Aorta (tissue), 5 donors: ENCODE measurements at regions not wholly inside any gene's neighbourhood (a gene's known extent, or its start where the extent isn't known, plus 50 kb on each side); places are given as distances from the start of the nearest gene placed in this dataset.

Experiments
- ATAC-seq: fragments of 200-7000 bp; cut with Tn5 transposase; one replicate; pipeline ENCODE4 v1.9.1; 2022; ENCODE audit warnings: moderate library complexity; ENCODE audit not compliant: low FRiP score
- DNase-seq, 2 donors: peaks; one replicate each; pipeline ENCODE4 v3.0.0-alpha.2; 2020
- H3K27ac ChIP-seq, 2 donors: one replicate each; pipeline ENCODE4 v1.5.1; 2013; ENCODE audit warnings: low read length in 2 of 2, mild to moderate bottlenecking in 2 of 2, moderate library complexity in 2 of 2, control low read depth in 1 of 2, inconsistent platforms in 1 of 2, low read depth in 1 of 2
- H3K27me3 ChIP-seq, 2 donors: one replicate each; pipeline ENCODE4 v1.6.1; 2013; ENCODE audit warnings: control low read depth in 1 of 2, low read length in 1 of 2, mild to moderate bottlenecking in 1 of 2, moderate library complexity in 1 of 2; ENCODE audit not compliant: insufficient read depth in 2 of 2, control insufficient read depth in 1 of 2
- H3K36me3 ChIP-seq, 2 donors: one replicate each; pipeline ENCODE4 v1.6.1; 2013; ENCODE audit warnings: control low read depth in 1 of 2, low read length in 1 of 2, mild to moderate bottlenecking in 1 of 2; ENCODE audit not compliant: insufficient read depth in 2 of 2, control insufficient read depth in 1 of 2
- H3K4me1 ChIP-seq, 2 donors: one replicate each; pipeline ENCODE4 v1.6.1; 2013; ENCODE audit warnings: low read length in 2 of 2, control low read depth in 1 of 2, mild to moderate bottlenecking in 1 of 2, moderate library complexity in 1 of 2; ENCODE audit not compliant: insufficient read depth in 2 of 2, control insufficient read depth in 1 of 2
- H3K4me3 ChIP-seq, 2 donors: one replicate each; pipeline ENCODE4 v1.5.1; 2013; ENCODE audit warnings: low read length in 2 of 2, control low read depth in 1 of 2, mild to moderate bottlenecking in 1 of 2
- H3K9me3 ChIP-seq: one replicate; pipeline ENCODE4 v1.6.1; 2013; ENCODE audit warnings: mild to moderate bottlenecking, low read length; ENCODE audit not compliant: control insufficient read depth
- WGBS, 2 donors: extraction: QIAGEN DNeasy Blood & Tissue Kit; methylation state at CpG; one replicate each; pipeline ENCODE4 v1.1.7; 2013; 5-methylcytosine and 5-hydroxymethylcytosine counted together
- intact Hi-C, 2 donors: fragments of 100-400 bp; cut with DNase I; formaldehyde crosslinking; loops; one replicate each; pipeline versions ENCODE4 v1.14.2 to v1.15.0; 2022
- donor health status: healthy with polysubstance abuse.
- donor health status: Bipolar disorder and iron deficiency.
- donor health status: DM: no; HTN: no; CAD: no.
- donor health status: DM: no; HTN: no; CAD: no.
- donor health status: DM: yes; HTN: yes; CAD: no.

DNA sequence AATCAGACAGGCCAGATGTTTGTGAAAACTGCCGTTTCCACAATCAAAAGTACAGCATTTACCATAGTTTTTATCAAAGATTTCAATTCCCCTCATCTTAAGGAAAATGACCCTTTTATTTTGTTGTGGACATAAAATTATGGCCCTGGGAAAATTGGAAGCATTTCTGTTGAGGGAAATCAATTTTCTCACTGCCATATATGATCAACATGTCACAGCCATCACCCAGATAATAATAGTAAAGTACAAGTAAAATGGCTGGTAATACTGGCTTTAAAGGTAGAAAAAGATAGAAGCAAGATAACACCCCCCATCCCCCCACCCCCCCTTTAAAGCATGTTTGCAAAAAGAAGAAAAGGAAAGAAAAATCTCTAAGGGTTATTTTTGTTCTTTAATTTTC lies 311.7 kb downstream of the WDR72 start:
- ATAC-seq (no peak), DNase-seq (no peak)
- 54 to 59% methylated on average over 1 of the region's 1 CpG for WGBS, 2 donors
- H3K36me3 ChIP-seq = no peaks in the 10 kb centered on the region
- intact Hi-C loops = loop anchor here in 1 of 2 donors (10.0 kb wide), 1 partner anchor 73 kb away; no protein-coding TSS in a partner anchor
- H3K4me1 ChIP-seq = no peaks in the 10 kb centered on the region
- H3K27me3 ChIP-seq = no peaks in the 10 kb centered on the region
- H3K27ac ChIP-seq = no peak overlapping the region
- H3K4me3 ChIP-seq = no peak overlapping the region
- H3K9me3 ChIP-seq = no peaks in the 10 kb centered on the region

- intact Hi-C loops = loop anchor here in 1 of 2 donors (10.0 kb wide), 1 partner anchor 72 kb away; no protein-coding TSS in a partner anchor
- no peaks in the 10 kb centered on the region for H3K36me3 ChIP-seq
- DNase-seq (no peak), ATAC-seq (no peak)
- H3K27ac ChIP-seq = no peak overlapping the region
- H3K4me3 ChIP-seq = no peak overlapping the region
- H3K9me3 ChIP-seq = no peaks in the 10 kb centered on the region
- no peaks in the 10 kb centered on the region for H3K27me3 ChIP-seq
- 38 to 56% methylated on average over 2 of the region's 2 CpGs for WGBS, 2 donors
- no peaks in the 10 kb centered on the region for H3K4me1 ChIP-seq
Observed at GRCh38 chr15:53447053-53447574, 312.3 kb downstream of the WDR72 start.

- no peaks in the 10 kb centered on the region for H3K4me1 ChIP-seq
- H3K4me3 ChIP-seq = no peak overlapping the region
- no peaks in the 10 kb centered on the region for H3K27me3 ChIP-seq
- DNase-seq (no peak), ATAC-seq (no peak)
- no peaks in the 10 kb centered on the region for H3K36me3 ChIP-seq
- H3K9me3 ChIP-seq = no peaks in the 10 kb centered on the region
- H3K27ac ChIP-seq = no peak overlapping the region
- WGBS, 2 donors = 0 to 31% methylated on average over 1 of the region's 1 CpG
- intact Hi-C loops = loop anchor here in 1 of 2 donors (10.0 kb wide), 1 partner anchor 72 kb away; no protein-coding TSS in a partner anchor
Observed at GRCh38 chr15:53446376-53446775, 313.1 kb downstream of the WDR72 start.

DNA sequence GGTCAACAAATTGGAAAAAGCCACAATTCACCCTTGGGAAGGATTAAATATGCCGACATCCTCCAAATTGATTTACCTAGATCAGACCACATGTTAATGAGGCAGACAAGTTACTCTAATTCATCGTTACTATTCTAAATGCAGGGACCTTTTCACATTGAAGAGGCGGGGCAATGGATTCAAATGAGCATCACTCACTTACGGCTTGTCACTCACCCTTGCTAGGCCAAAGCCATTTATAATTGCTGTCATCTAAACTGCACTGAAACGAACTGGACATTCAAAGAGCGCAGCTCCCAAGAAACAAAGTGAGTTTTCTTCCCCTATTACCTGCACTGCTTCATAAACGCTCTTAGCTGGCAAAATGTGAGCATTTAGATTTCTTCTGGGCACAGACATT lies 313.9 kb downstream of the WDR72 start:
- Histone ChIP-seq H3K27ac (no peak overlapping the region), H3K4me1 (no peaks in the 10 kb centered on the region), H3K4me3 (no peak overlapping the region), H3K27me3 (no peaks in the 10 kb centered on the region), H3K9me3 (no peaks in the 10 kb centered on the region), H3K36me3 (no peaks in the 10 kb centered on the region)
- 82 to 86% methylated on average over 7 of the region's 7 CpGs for WGBS, 2 donors
- ATAC-seq (no peak), DNase-seq (no peak)
- intact Hi-C loops = loop anchor here in 1 of 2 donors (10.0 kb wide), 1 partner anchor 71 kb away; no protein-coding TSS in a partner anchor

- WGBS, 2 donors = 54 to 62% methylated on average over 5 of the region's 5 CpGs
- no peak overlapping the region for H3K4me3 ChIP-seq
- DNase-seq (no peak), ATAC-seq (no peak)
- no peaks in the 10 kb centered on the region for H3K27me3 ChIP-seq
- H3K9me3 ChIP-seq = no peaks in the 10 kb centered on the region
- intact Hi-C loops = no loop called here
- no peak overlapping the region for H3K27ac ChIP-seq
- no peaks in the 10 kb centered on the region for H3K36me3 ChIP-seq
- H3K4me1 ChIP-seq = no peaks in the 10 kb centered on the region
Observed at GRCh38 chr15:53437985-53438841, 321.2 kb downstream of the WDR72 start.

DNA sequence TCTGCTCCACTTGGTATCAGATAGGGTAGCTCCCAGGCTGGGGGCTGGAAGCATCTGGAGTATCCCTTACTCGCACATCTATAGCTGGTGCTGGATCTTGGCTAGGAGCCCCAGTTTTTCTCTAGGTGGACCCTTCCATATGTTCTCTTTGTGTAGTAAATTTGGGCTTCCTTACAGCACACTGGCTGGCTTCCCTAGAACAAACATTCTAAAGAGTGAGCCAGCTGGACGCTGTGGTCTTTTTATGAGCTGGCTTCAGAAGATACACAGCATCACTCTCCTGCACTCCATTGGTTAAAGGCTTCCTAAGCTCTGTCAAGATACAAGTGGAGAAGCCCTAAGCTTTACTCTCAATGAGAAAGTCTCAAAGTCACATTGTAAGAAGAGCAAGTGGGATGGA lies 322.1 kb downstream of the WDR72 start:
- ATAC-seq (no peak), DNase-seq (no peak)
- no peak overlapping the region for H3K27ac ChIP-seq
- no peak overlapping the region for H3K4me3 ChIP-seq
- H3K27me3 ChIP-seq = no peaks in the 10 kb centered on the region
- 60 to 70% methylated on average over 2 of the region's 2 CpGs for WGBS, 2 donors
- no peaks in the 10 kb centered on the region for H3K36me3 ChIP-seq
- no peaks in the 10 kb centered on the region for H3K4me1 ChIP-seq
- intact Hi-C loops = no loop called here
- H3K9me3 ChIP-seq = peaks cover 1% of the 10 kb centered on the region

- WGBS, 2 donors = 29 to 31% methylated on average over 4 of the region's 4 CpGs
- H3K9me3 ChIP-seq = peaks cover 1% of the 10 kb centered on the region
- no peak for DNase-seq
- H3K4me3 ChIP-seq = no peak overlapping the region
- no peaks in the 10 kb centered on the region for H3K27me3 ChIP-seq
- intact Hi-C loops = no loop called here
- no peak overlapping the region for H3K27ac ChIP-seq
- H3K36me3 ChIP-seq = no peaks in the 10 kb centered on the region
- H3K4me1 ChIP-seq = no peaks in the 10 kb centered on the region
- ATAC-seq = no peak
Observed at GRCh38 chr15:53434174-53434678, 325.2 kb downstream of the WDR72 start.

DNA sequence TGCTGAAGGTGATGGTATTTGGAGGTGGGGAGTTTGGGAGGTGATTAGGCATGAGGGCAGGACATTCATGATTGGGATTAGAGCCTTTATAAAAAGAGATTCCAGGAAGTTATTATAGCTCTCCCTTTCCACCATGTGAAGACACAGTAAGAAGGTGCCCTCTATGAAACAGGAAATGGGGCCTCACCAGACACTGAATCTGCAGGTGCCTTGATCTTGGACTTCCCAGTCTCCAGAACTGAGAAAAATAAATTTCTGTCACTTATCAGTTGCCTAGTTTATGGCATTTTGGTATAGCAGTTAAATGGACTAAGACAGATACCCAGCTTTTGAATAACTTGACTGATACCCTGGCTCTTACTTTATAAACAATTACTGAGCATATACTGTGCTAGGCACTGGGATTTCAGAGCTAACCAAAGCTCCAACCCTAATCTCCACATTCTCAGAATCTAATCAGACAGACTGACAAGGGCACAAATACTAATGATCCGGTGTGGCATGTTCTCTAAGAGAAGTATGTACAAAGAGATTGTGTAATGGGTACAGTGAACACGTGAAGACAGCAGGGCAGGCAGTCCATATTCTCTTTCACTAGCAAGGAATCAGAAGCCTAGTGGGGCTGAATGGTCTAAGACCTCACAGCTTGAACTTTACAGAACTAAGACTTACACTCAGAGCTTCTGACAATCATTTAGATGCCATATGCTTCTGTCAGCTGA lies 343.1 kb downstream of the WDR72 start:
- Histone ChIP-seq H3K27me3 (peaks cover 0 to 3% of the 10 kb centered on the region in 2 donors), H3K36me3 (no peaks in the 10 kb centered on the region), H3K4me1 (no peaks in the 10 kb centered on the region), H3K27ac (no peak overlapping the region), H3K9me3 (no peaks in the 10 kb centered on the region), H3K4me3 (no peak overlapping the region)
- DNase-seq (no peak), ATAC-seq (no peak)
- WGBS, 2 donors = 65 to 66% methylated on average over 2 of the region's 2 CpGs
- intact Hi-C loops = no loop called here
